HepG2 (cell line): ENCODE measurements at regions not wholly inside any gene's neighbourhood (a gene's known extent, or its start where the extent isn't known, plus 50 kb on each side); places are given as distances from the start of the nearest gene placed in this dataset.

Source experiments
- ATAC-seq: fragments of 200-7000 bp; cut with Tn5 transposase; 3 replicates; pipeline ENCODE4 v1.9.1; 2020; ENCODE audit warnings: mild to moderate bottlenecking, moderate library complexity
- BruUV-seq: library from RNA; stranded (reverse); fragments of 400-500 nt; replicated peaks from 2 replicates; lab custom pipeline; 2021; lab: Mats Ljungman, UMichigan
- CTCF ChIA-PET: fragments of 300-600 bp; formaldehyde crosslinking; extraction: SDS; loops from one replicate; lab custom pipeline; 2021; ENCODE audit warnings: low total read pairs, inconsistent platforms, low intra/inter-chr PET ratio; lab: Yijun Ruan, JAX
- POLR2A ChIA-PET: fragments of 350-600 bp; sonication (Branson Sonifier 250); formaldehyde crosslinking; loops from one replicate; lab custom pipeline; 2020; ENCODE audit warnings: antibody characterized with exemption, inconsistent platforms; lab: Yijun Ruan, JAX
- DNase-seq: peaks from one replicate; pipeline ENCODE4 v3.0.0-alpha.2; 2015; ENCODE audit warnings: low spot score
- FAIRE-seq: peaks from 3 replicates; lab custom pipeline; 2011; peaks lifted over from hg19 to GRCh38; lab: Jason Lieb, UNC
- H2AFZ ChIP-seq: one replicate; pipeline ENCODE4 v1.6.1; 2011; ENCODE audit warnings: low read length, inconsistent platforms
- H3K27ac ChIP-seq: fragments of 300-600 bp; 3 replicates; pipeline ENCODE4 v1.8.0; 2011; ENCODE audit warnings: mixed run types, mild to moderate bottlenecking, mixed read lengths, low read length, inconsistent platforms; ENCODE audit not compliant: insufficient read depth; ENCODE audit errors: extremely low read length
- H3K27me3 ChIP-seq, 2 experiments: fragments of 200-600 bp in 1 of 2; 2 replicates in 1 of 2; 3 replicates in 1 of 2; pipeline versions ENCODE4 v1.6.0 to v1.8.0; 2011; ENCODE audit warnings: low read length in 2 of 2, mild to moderate bottlenecking in 2 of 2, moderate library complexity in 2 of 2, inconsistent platforms in 1 of 2; ENCODE audit not compliant: insufficient read depth in 2 of 2, control insufficient read depth in 1 of 2
- H3K36me3 ChIP-seq, 2 experiments: fragments of 200-600 bp in 1 of 2; replicated peaks in 1 of 2; 2 replicates in 1 of 2; 3 replicates in 1 of 2; pipeline versions ENCODE4 v1.5.1 to v1.8.0; 2011; ENCODE audit warnings: low read length in 2 of 2, inconsistent platforms in 1 of 2; ENCODE audit not compliant: insufficient read depth in 2 of 2, control insufficient read depth in 1 of 2
- H3K4me1 ChIP-seq: 2 replicates; pipeline ENCODE4 v1.5.1; 2012; ENCODE audit warnings: low read length, inconsistent platforms; ENCODE audit not compliant: insufficient read depth
- H3K4me2 ChIP-seq: 2 replicates; pipeline ENCODE4 v1.6.0; 2011; ENCODE audit warnings: low read depth, low read length, inconsistent platforms
- H3K4me3 ChIP-seq, 3 experiments: fragments of 200-600 bp in 1 of 3; sonication (generic), shearing (Covaris generic) in 1 of 3; replicated peaks in 1 of 3; 2 replicates each; pipeline ENCODE4 v1.5.1; 2011 to 2016; ENCODE audit warnings: low read length in 3 of 3, inconsistent platforms in 2 of 3, low read depth in 2 of 3, mild to moderate bottlenecking in 2 of 3, control low read depth in 1 of 3, mixed read lengths in 1 of 3; ENCODE audit not compliant: insufficient read depth in 1 of 3
- H3K79me2 ChIP-seq: one replicate; pipeline ENCODE4 v1.6.1; 2011; ENCODE audit warnings: low read length, inconsistent platforms; ENCODE audit not compliant: insufficient read depth
- H3K9ac ChIP-seq: 2 replicates; pipeline ENCODE4 v1.6.0; 2011; ENCODE audit warnings: mild to moderate bottlenecking, low read depth, low read length, inconsistent platforms; ENCODE audit not compliant: insufficient read depth
- H3K9me3 ChIP-seq: 2 replicates; pipeline ENCODE4 v1.5.1; 2012; ENCODE audit warnings: mild to moderate bottlenecking, low read length
- H4K20me1 ChIP-seq: 2 replicates; pipeline ENCODE4 v1.6.0; 2011; ENCODE audit warnings: inconsistent platforms, mild to moderate bottlenecking, low read length, moderate library complexity; ENCODE audit not compliant: insufficient read depth
- CC2D1A ChIP-seq: sonication (generic); formaldehyde crosslinking; IDR thresholded peaks from 2 replicates; pipeline ENCODE4 v1.8.1; 2023; ENCODE audit warnings: mild to moderate bottlenecking, missing genetic modification reagents
- PAXIP1 ChIP-seq: sonication (generic); formaldehyde crosslinking; conservative IDR thresholded peaks from 2 replicates; pipeline ENCODE4 v1.4.0; 2020; ENCODE audit warnings: mild to moderate bottlenecking, missing genetic modification reagents, moderate library complexity
- PHF20 ChIP-seq: sonication (generic); formaldehyde crosslinking; IDR thresholded peaks from 2 replicates; pipeline ENCODE4 v1.5.0; 2020; ENCODE audit warnings: mild to moderate bottlenecking, missing genetic modification reagents
- PRDM15 ChIP-seq: sonication (generic); formaldehyde crosslinking; IDR thresholded peaks from 2 replicates; pipeline ENCODE4 v1.4.0; 2020; ENCODE audit warnings: missing genetic modification reagents
- RARG ChIP-seq: sonication (generic); formaldehyde crosslinking; IDR thresholded peaks from 2 replicates; pipeline ENCODE4 v1.4.0; 2020; ENCODE audit warnings: low read depth, mild to moderate bottlenecking, missing genetic modification reagents
- ZFP91 ChIP-seq: sonication (generic); formaldehyde crosslinking; IDR thresholded peaks from 2 replicates; pipeline ENCODE4 v1.9.0; 2022; ENCODE audit warnings: missing genetic modification reagents, mild to moderate bottlenecking, borderline replicate concordance
- ZNF430 ChIP-seq: sonication (generic); formaldehyde crosslinking; IDR thresholded peaks from 2 replicates; pipeline ENCODE4 v1.9.0; 2021; ENCODE audit warnings: mild to moderate bottlenecking, missing genetic modification reagents
- ZNF567 ChIP-seq: sonication (generic); formaldehyde crosslinking; IDR thresholded peaks from 2 replicates; pipeline ENCODE4 v1.8.1; 2023; ENCODE audit warnings: mild to moderate bottlenecking, missing genetic modification reagents, borderline replicate concordance
- ZNF574 ChIP-seq: sonication (generic); formaldehyde crosslinking; IDR thresholded peaks from 2 replicates; pipeline ENCODE4 v1.4.0; 2020; ENCODE audit warnings: missing genetic modification reagents
- WGBS: methylation state at CpG from one replicate; pipeline ENCODE4 v1.1.6; 2017; ENCODE audit warnings: low lambda C conversion rate; 5-methylcytosine and 5-hydroxymethylcytosine counted together
- in situ Hi-C: cut with HindIII; loops from 2 replicates; pipeline ENCODE4 v1.10.0; 2017; ENCODE audit warnings: low pct_unique_long_range_greater_than_20kb; ENCODE audit not compliant: extremely low pct_ligation_motif_present
- intact Hi-C: fragments of 100-400 bp; cut with micrococcal nuclease; formaldehyde crosslinking; loops from one replicate; pipeline ENCODE4 v1.10.0; 2022; ENCODE audit not compliant: unreplicated experiment

GRCh38 chr6:155958550-155958949, 502.9 kb upstream of the NOX3 start (continued):
- TF ChIP-seq ZNF574 (CRISPR knock-in tag), result no peak

GRCh38 chr6:155955038-155955437, 499.4 kb upstream of the NOX3 start:
- Histone ChIP-seq H3K36me3 (no peaks in the 10 kb centered on the region), H4K20me1 (no peaks in the 10 kb centered on the region), H3K4me2 (no peak overlapping the region), H3K9ac (no peak overlapping the region), H3K9me3 (no peaks in the 10 kb centered on the region), H3K4me3 (no peak overlapping the region), H3K27me3 (no peaks in the 10 kb centered on the region), H3K27ac (no peak overlapping the region), H3K79me2 (no peaks in the 10 kb centered on the region), H2AFZ (no peak overlapping the region), H3K4me1 (0 out of 2 replicates have a peak, but pooled peaks cover 4% of the 10 kb centered on the region)
- no peak for FAIRE-seq
- POLR2A ChIA-PET, result no interaction called here
- 50% methylated on average over 6 of the region's 6 CpGs for whole genome bisulfite sequencing
- CTCF ChIA-PET, result no interaction called here
- no TSS peak for BruUV-seq
- DNase-seq, result no peak
- intact Hi-C loops (no loop called here), in situ Hi-C loops (no loop called here)
- no peak for ATAC-seq
- TF ChIP-seq PHF20 (CRISPR knock-in tag) (no peak), CC2D1A (CRISPR knock-in tag) (no peak), ZNF567 (CRISPR knock-in tag) (no peak), ZNF430 (CRISPR knock-in tag) (no peak), RARG (CRISPR knock-in tag) (no peak), ZFP91 (CRISPR knock-in tag) (no peak), PAXIP1 (CRISPR knock-in tag) (no peak), PRDM15 (no peak)
